NB4 (cell line): ENCODE measurements at regions not wholly inside any gene's neighbourhood (a gene's known extent, or its start where the extent isn't known, plus 50 kb on each side); places are given as distances from the start of the nearest gene placed in this dataset.

Experiments used
- MAX ChIP-seq: IDR thresholded peaks from 2 replicates; pipeline ENCODE4 v1.6.1; 2011; ENCODE audit warnings: low read depth, low read length
- MYC ChIP-seq: IDR thresholded peaks from 2 replicates; pipeline ENCODE4 v1.6.1; 2011; ENCODE audit warnings: low read depth, low read length
- POLR2A ChIP-seq: IDR thresholded peaks from 2 replicates; pipeline ENCODE4 v1.6.1; 2011; ENCODE audit warnings: mild to moderate bottlenecking; ENCODE audit not compliant: insufficient read length; ENCODE audit errors: extremely low read depth
- TF ChIP-seq, protein P1 (sequence below): IDR thresholded peaks from one replicate; pipeline ENCODE4 v1.5.1; 2012; ENCODE audit warnings: low read depth, low read length

GRCh38 chr1:232504651-232505050 is 125.3 kb downstream of the SIPA1L2 start:
- TF ChIP-seq, protein P1, sequence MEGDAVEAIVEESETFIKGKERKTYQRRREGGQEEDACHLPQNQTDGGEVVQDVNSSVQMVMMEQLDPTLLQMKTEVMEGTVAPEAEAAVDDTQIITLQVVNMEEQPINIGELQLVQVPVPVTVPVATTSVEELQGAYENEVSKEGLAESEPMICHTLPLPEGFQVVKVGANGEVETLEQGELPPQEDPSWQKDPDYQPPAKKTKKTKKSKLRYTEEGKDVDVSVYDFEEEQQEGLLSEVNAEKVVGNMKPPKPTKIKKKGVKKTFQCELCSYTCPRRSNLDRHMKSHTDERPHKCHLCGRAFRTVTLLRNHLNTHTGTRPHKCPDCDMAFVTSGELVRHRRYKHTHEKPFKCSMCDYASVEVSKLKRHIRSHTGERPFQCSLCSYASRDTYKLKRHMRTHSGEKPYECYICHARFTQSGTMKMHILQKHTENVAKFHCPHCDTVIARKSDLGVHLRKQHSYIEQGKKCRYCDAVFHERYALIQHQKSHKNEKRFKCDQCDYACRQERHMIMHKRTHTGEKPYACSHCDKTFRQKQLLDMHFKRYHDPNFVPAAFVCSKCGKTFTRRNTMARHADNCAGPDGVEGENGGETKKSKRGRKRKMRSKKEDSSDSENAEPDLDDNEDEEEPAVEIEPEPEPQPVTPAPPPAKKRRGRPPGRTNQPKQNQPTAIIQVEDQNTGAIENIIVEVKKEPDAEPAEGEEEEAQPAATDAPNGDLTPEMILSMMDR: no peak
- TF ChIP-seq MAX (no peak), POLR2A (no peak), MYC (no peak)
